Neural progenitor cell (in vitro differentiated cells): ENCODE measurements at regions not wholly inside any gene's neighbourhood (a gene's known extent, or its start where the extent isn't known, plus 50 kb on each side); places are given as distances from the start of the nearest gene placed in this dataset.

Experiments used
- EZH2 ChIP-seq: fragments of 200-600 bp; sonication (generic); IDR thresholded peaks from 2 replicates; pipeline ENCODE4 v1.6.1; 2017; ENCODE audit warnings: antibody characterized with exemption, mild to moderate bottlenecking, moderate library complexity
- TF ChIP-seq, protein P1 (sequence below): fragments of 200-600 bp; sonication (generic); IDR thresholded peaks from 2 replicates; pipeline ENCODE4 v1.5.1; 2017; ENCODE audit warnings: antibody characterized with exemption, mild to moderate bottlenecking

DNA sequence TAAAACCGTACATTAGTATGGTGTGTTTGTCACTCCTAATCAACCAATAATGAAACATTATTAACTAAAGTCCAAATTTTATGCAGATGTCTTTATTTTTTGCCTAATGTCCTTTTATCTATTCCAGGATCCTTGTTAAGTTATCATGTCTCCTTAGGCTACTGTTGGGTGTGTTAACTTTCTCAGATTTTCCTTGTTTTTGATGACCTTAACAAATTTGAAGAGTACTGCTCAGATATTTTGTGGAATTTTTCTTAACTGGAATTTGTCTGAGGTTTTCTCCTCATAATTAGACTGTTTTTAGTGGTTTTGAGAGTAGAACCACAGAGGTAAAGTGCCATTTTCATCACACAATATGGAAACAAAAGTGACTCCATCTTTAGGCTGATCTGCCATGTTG, 406.3 kb downstream of the MEI4 start:
- TF ChIP-seq, protein P1, sequence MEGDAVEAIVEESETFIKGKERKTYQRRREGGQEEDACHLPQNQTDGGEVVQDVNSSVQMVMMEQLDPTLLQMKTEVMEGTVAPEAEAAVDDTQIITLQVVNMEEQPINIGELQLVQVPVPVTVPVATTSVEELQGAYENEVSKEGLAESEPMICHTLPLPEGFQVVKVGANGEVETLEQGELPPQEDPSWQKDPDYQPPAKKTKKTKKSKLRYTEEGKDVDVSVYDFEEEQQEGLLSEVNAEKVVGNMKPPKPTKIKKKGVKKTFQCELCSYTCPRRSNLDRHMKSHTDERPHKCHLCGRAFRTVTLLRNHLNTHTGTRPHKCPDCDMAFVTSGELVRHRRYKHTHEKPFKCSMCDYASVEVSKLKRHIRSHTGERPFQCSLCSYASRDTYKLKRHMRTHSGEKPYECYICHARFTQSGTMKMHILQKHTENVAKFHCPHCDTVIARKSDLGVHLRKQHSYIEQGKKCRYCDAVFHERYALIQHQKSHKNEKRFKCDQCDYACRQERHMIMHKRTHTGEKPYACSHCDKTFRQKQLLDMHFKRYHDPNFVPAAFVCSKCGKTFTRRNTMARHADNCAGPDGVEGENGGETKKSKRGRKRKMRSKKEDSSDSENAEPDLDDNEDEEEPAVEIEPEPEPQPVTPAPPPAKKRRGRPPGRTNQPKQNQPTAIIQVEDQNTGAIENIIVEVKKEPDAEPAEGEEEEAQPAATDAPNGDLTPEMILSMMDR: no peak
- no peak for TF ChIP-seq EZH2
